ENCODE measurements at regions not wholly inside any gene's neighbourhood (a gene's known extent, or its start where the extent isn't known, plus 50 kb on each side); places are given as distances from the start of the nearest gene placed in this dataset.
"Not testable (repeated sequence)": the region's sequence is repeated elsewhere in the genome, so short reads cannot be mapped to it uniquely, and the experiment has no call there.

- Histone ChIP-seq H3K27ac (no peak overlapping the region), H3K27me3 (no peaks in the 10 kb centered on the region), H3K4me3 (no peak overlapping the region), H3K9me3 (peaks cover 0 to 6% (median under 1%) of the 10 kb centered on the region in 4 donors), H3K4me1 (no peaks in the 10 kb centered on the region), H3K36me3 (no peaks in the 10 kb centered on the region)
- DNase-seq: no peak
- intact Hi-C loops (cut with DNase I; ENCODE audit: low total_unique reads): no loop called here
- 39 to 52% (median 44%) methylated on average over 3 of the region's 3 CpGs for WGBS, 5 donors
- no peak for TF ChIP-seq POLR2AphosphoS5 (IDR thresholded peaks at IDR 0.05)
- TF ChIP-seq EP300 (IDR thresholded peaks at IDR 0.05): no peak
- no peak for TF ChIP-seq POLR2A (IDR thresholded peaks at IDR 0.05)
- no peak for TF ChIP-seq CTCF (IDR thresholded peaks at IDR 0.05)
These were observed 139.5 kb upstream of the FERD3L start for GRCh38 chr7:19284596-19285300.

- H3K27me3 ChIP-seq: no peaks in the 10 kb centered on the region
- TF ChIP-seq POLR2A (IDR thresholded peaks at IDR 0.05): no peak
- no peak for TF ChIP-seq EP300 (IDR thresholded peaks at IDR 0.05)
- no peak for TF ChIP-seq POLR2AphosphoS5 (IDR thresholded peaks at IDR 0.05)
- no peak for TF ChIP-seq CTCF (IDR thresholded peaks at IDR 0.05)
- no peak overlapping the region for H3K4me3 ChIP-seq
- DNase-seq: no peak
- no peaks in the 10 kb centered on the region for H3K36me3 ChIP-seq
- 36 to 68% (median 46%) methylated on average over 1 of the region's 1 CpG for WGBS, 5 donors
- no peaks in the 10 kb centered on the region for H3K4me1 ChIP-seq
- no peak overlapping the region for H3K27ac ChIP-seq
- peaks cover 0 to 10% (median 2%) of the 10 kb centered on the region in 4 donors for H3K9me3 ChIP-seq
- intact Hi-C loops (cut with DNase I; ENCODE audit: low total_unique reads): no loop called here
These were observed 138.9 kb upstream of the FERD3L start for GRCh38 chr7:19284136-19284535.

- H3K4me1 ChIP-seq: no peaks in the 10 kb centered on the region
- intact Hi-C loops (cut with DNase I; ENCODE audit: low total_unique reads): no loop called here
- TF ChIP-seq POLR2AphosphoS5 (IDR thresholded peaks at IDR 0.05) (no peak), POLR2A (IDR thresholded peaks at IDR 0.05) (no peak), CTCF (IDR thresholded peaks at IDR 0.05) (no peak), EP300 (IDR thresholded peaks at IDR 0.05) (no peak)
- no peak for DNase-seq
- no peaks in the 10 kb centered on the region for H3K27me3 ChIP-seq
- H3K9me3 ChIP-seq: peaks cover 0 to 24% (median 11%) of the 10 kb centered on the region in 4 donors
- H3K36me3 ChIP-seq: no peaks in the 10 kb centered on the region
- no peak overlapping the region for H3K4me3 ChIP-seq
- no peak overlapping the region for H3K27ac ChIP-seq
These were observed 129.8 kb upstream of the FERD3L start for GRCh38 chr7:19275000-19275399.

GRCh38 chr7:19272329-19272728 lies 127.1 kb upstream of the FERD3L start:
- H3K4me3 ChIP-seq; H3K4me1 ChIP-seq; H3K27ac ChIP-seq; H3K27me3 ChIP-seq; intact Hi-C loops (cut with DNase I; ENCODE audit: low total_unique reads); H3K36me3 ChIP-seq; DNase-seq: not testable (repeated sequence)
- peaks cover 0 to 17% (median 6%) of the 10 kb centered on the region in 4 donors for H3K9me3 ChIP-seq
- WGBS, 5 donors: 82 to 97% (median 94%) methylated on average over 6 of the region's 6 CpGs

GRCh38 chr7:19269301-19269700 lies 124.1 kb upstream of the FERD3L start:
- Histone ChIP-seq H3K27me3 (no peaks in the 10 kb centered on the region), H3K27ac (no peak overlapping the region), H3K4me3 (no peak overlapping the region), H3K4me1 (no peaks in the 10 kb centered on the region), H3K9me3 (peaks cover 0 to 17% (median 6%) of the 10 kb centered on the region in 4 donors), H3K36me3 (no peaks in the 10 kb centered on the region)
- no peak for DNase-seq
- intact Hi-C loops (cut with DNase I; ENCODE audit: low total_unique reads): no loop called here
- no peak for TF ChIP-seq POLR2AphosphoS5 (IDR thresholded peaks at IDR 0.05)
- TF ChIP-seq CTCF (IDR thresholded peaks at IDR 0.05): no peak
- no peak for TF ChIP-seq EP300 (IDR thresholded peaks at IDR 0.05)
